Erythroblast (primary cell): ENCODE measurements at regions not wholly inside any gene's neighbourhood (a gene's known extent, or its start where the extent isn't known, plus 50 kb on each side); places are given as distances from the start of the nearest gene placed in this dataset.

ENCODE experiments used
- DNase-seq, 2 experiments: peaks; one replicate each; lab custom pipeline; 2025; lab: John Stamatoyannopoulos, UW
- GATA1 ChIP-seq: IDR thresholded peaks from 2 replicates; pipeline ENCODE4 v1.6.1; 2011; ENCODE audit warnings: low read depth, mild to moderate bottlenecking, control low read depth, low read length, moderate library complexity
- POLR2A ChIP-seq: IDR thresholded peaks from 2 replicates; pipeline ENCODE4 v1.6.1; 2011; ENCODE audit warnings: mild to moderate bottlenecking, low read length

GRCh38 chr18:56167366-56167765 lies 471.0 kb downstream of the TXNL1 start:
- DNase-seq = no peak

DNA sequence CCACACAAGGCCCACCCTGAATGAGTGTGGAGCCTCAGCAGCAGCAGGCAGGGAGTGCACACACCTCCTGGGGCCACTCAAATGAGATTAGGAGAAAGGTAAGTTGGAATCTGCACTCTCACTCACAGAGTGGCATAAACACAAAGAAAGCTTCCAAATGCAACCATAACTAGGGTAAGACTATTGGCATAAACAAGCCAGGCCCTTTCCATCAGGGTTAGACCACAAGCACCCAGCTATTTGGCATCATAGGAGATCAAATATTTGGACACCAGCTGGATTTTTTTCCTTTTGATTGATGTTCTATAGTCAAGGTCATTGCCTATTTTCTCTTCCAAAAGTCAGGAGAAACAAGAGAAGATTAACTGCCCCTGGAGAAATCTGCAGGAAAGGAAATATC lies 471.5 kb downstream of the TXNL1 start:
- no peak for TF ChIP-seq GATA1
- TF ChIP-seq POLR2A = no peak
- no peak for DNase-seq

More at GRCh38 chr18:56167366-56167765, 471.0 kb downstream of the TXNL1 start:
- no peak for TF ChIP-seq POLR2A
- no peak for TF ChIP-seq GATA1

GRCh38 chr18:56165601-56166355 lies 472.6 kb downstream of the TXNL1 start:
- DNase-seq = no peak
- TF ChIP-seq GATA1 (no peak), POLR2A (no peak)

DNA sequence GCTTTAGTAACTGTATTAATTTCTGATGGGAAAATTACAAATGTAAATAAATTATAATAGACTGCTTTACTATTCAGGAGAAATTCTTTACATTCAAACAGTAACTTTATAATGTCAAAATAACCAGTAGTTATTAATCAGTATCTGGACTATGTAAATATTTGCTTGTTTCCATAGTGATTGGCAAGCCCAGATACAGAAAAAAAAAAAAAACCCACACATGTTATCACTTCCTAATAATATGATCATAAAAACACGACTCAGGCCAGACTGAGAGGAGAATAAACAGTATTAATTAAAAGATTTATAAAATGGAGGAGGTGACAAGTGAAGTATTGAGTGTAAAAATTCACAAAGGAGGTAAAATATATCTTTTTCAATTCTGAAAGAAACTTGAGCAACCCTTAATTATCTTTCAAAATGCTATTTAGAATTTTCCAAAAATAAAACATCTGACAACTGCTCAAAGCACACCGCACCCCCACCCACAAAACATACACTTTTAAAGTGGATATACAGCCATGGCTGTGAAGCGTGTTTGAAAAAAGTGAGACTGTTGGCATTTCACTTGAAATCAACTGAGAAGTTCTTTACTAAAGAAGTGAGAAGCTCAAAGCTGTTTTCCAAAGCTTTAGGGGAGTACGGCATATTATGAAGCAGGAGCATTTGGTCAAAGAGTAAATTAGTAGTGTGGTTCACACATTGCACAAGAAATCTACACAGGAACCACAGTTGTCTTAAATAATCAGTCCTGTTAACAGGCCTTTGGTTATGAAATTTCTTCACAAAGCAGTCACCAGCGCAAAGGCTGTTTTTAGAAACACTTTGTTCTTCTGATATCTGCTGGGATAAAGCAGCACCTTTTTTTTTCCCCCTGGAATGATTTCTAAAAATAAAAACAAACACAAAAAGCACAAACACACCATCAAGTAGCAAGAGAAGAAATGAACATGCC lies 475.8 kb downstream of the TXNL1 start:
- DNase-seq = no peak

GRCh38 chr18:56161566-56162260 lies 476.7 kb downstream of the TXNL1 start:
- TF ChIP-seq POLR2A = no peak
- no peak for DNase-seq

More for the DNA sequence above, 475.8 kb downstream of the TXNL1 start:
- no peak for TF ChIP-seq GATA1
- no peak for TF ChIP-seq POLR2A

DNA sequence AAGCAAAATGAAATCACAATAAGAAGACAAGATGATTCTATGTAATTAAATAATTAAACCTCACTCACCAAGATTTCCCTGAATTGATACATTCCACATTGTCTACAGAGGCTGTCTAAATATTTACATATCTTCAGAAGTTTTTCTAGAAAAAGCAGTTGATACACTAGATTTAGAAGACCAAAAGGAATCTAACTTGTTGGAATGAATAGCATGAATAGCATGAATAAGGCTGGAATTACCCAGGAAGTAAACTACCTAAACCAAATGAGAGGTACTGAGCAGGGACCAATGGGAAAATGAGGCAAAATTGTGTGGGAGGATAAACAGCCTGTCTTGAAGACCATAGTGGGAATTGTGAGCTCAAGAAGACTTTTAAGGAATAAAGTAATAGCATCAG lies 479.7 kb downstream of the TXNL1 start:
- no peak for DNase-seq
- TF ChIP-seq POLR2A = no peak
- TF ChIP-seq GATA1 = no peak

DNA sequence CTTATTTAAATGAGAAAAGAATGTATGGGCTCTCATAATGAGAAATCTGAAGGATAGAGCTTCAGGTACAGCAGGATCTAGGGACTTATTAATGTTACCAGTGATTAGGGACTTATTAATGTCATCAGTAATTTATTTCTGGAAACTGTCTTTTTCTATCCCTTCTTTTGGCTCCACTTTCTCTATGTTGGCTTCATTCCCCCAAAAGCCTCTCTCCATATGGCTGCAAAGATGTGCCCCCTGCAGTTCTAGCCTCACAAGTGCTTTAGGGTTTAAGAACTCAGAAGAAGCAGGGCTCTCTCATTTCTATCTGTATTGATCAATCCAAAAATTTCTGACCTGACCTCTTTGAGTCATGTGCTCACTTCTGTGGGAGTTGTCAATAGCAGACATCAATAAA lies 480.9 kb downstream of the TXNL1 start:
- no peak for TF ChIP-seq GATA1
- no peak for TF ChIP-seq POLR2A
- no peak for DNase-seq

DNA sequence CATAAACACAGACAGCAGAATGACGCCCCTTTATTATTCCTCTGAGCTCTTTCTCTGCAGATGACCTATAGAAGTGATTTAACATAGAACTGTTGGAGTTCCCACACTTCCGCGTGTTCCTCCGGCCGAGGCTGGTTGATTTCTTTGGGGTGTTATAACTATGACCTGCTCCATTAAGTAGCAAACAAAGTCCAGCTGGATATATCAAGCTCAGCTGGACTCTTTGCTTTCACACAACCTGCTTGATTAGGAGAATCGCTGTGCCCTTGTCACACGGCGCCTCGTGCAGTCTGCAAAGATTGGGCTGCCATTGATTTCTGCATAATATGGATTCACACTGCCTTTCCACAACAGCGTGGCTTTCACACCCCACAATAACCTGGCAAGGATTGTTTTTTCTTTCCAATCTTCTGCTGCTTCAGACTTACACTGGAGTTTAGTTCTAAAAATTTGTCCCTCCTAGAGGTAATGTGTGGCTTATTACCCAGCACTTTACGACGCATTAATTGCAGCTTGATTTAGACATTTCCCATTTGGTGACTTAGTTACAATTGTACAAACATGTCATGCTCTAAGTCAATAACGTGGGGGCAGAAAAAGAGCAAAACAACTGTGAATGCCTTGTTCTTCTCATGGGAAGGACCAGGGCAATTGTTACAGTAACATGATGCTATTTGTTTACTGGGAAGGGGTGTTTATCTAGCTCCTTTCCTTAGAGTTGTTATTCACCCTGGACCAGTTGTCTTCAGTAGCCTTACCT lies 485.7 kb downstream of the TXNL1 start:
- DNase-seq = no peak
- no peak for TF ChIP-seq GATA1
- no peak for TF ChIP-seq POLR2A

DNA sequence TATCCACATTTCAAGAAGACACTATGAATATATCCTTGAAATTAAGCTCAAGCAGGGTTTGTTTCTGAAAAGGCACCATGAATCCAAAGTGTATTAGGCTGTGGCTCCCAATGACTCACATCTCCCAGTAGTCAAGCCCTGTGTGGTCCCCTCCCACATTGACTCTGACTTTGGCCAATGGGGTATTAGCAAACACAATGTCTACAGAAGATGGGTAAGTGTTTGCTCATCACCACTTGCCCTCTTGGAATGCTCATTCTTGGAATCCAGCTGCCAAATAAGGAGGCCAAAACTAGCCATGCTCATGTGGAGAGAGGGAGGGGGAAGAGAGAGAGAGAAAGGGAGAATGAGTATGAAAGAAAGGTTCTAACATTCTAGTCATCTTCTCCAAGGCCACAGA lies 490.0 kb downstream of the TXNL1 start:
- no peak for DNase-seq
- no peak for TF ChIP-seq POLR2A
- no peak for TF ChIP-seq GATA1

GRCh38 chr18:56146565-56146964 lies 491.8 kb downstream of the TXNL1 start:
- no peak for DNase-seq
- no peak for TF ChIP-seq POLR2A
- TF ChIP-seq GATA1 = no peak

DNA sequence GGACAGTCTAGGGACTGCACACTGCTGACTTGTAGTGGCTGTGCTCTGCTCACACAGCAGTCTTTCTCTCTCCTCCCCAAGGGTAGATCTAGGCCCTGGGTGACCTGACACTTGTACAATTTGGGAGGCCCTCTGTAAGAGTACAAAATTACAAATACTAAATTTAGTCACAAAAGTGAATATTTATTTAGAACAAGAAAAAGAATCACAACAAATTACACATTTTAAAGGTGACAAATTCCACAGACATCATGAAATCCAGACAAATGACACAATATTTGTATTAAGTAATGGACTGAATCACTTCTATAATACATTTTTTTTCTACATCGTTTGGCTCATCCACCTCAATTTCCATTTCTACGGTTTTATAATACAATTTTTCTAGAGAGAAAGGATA lies 496.4 kb downstream of the TXNL1 start:
- TF ChIP-seq GATA1 = no peak
- TF ChIP-seq POLR2A = no peak
- DNase-seq = no peak

GRCh38 chr18:56139792-56140254 lies 498.6 kb downstream of the TXNL1 start:
- no peak for TF ChIP-seq GATA1
- TF ChIP-seq POLR2A = no peak
- DNase-seq = no peak

DNA sequence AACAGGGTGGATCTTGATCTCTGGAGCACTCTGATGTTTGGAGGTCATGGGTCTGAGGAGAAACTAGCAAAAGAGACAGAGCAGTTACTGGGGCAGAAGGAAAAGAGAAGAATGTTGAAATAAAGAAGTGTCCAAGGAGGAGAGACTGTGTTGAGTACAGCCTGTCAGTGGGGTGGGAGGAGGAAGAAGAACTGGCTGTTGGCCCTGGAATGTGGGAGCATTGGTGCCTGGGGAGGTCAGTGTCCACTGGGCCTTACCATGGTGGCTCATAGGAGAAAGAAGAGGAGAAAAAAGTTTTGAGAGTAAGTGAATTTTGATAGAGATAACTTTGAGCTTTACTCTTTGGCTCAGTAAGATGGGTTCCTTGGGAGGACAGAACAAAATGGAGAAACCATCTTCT lies 499.0 kb downstream of the TXNL1 start:
- no peak for DNase-seq
- TF ChIP-seq GATA1 (no peak), POLR2A (no peak)
